ENCODE measurements at regions not wholly inside any gene's neighbourhood (a gene's known extent, or its start where the extent isn't known, plus 50 kb on each side); places are given as distances from the start of the nearest gene placed in this dataset.

DNA sequence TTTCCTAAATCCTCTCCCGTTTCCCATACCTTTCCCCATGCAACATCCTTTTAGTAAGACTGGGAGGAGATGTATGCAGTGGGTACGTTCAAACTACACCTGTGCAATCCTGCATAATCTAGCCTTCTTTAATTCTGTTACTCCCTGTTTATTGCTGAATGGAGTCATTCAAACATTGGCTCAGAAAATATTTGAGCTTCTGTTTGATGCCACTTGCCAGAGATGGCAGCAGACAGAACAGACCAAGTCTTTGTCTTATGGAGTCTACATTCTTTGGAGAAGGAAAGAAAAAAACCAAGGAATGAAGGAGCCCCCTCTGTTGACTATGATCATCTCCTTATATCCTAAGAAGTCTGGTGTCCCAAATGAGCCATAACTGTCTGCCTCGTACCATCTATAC, 288.8 kb downstream of the HAPSTR1 start:
- no peak for DNase-seq (ENCODE audit: low spot score)
- H3K36me3 ChIP-seq (ENCODE audit: insufficient read depth, low read length, poor library complexity, severe bottlenecking): no peaks in the 10 kb centered on the region
- H3K9me3 ChIP-seq (ENCODE audit: low read depth, low read length, poor library complexity, severe bottlenecking): no peaks in the 10 kb centered on the region
- no peaks in the 10 kb centered on the region for H3K4me1 ChIP-seq (ENCODE audit: insufficient read depth, low read length, poor library complexity, severe bottlenecking)
- no peaks in the 10 kb centered on the region for H3K27me3 ChIP-seq (replicated peaks; ENCODE audit: insufficient read depth, low read depth, low read length, poor library complexity)
- ChIA-PET CTCF (no interaction called here), POLR2A (ENCODE audit: low non-redundant PET) (no interaction called here)
- BruUV-seq (replicated peaks): no TSS peak
- intact Hi-C loops (cut with micrococcal nuclease; ENCODE audit: unreplicated experiment): no loop called here
- no peak overlapping the region for H3K27ac ChIP-seq (ENCODE audit: low read depth, low read length, poor library complexity, severe bottlenecking)
- no peak overlapping the region for H3K4me3 ChIP-seq (ENCODE audit: low read depth, low read length, poor library complexity, severe bottlenecking)
- TF ChIP-seq CTCF (conservative IDR thresholded peaks at IDR 0.05; ENCODE audit: low read depth, low read length) (no peak), EZH2 (IDR thresholded peaks at IDR 0.05; ENCODE audit: borderline replicate concordance, low read depth, low read length, poor library complexity, severe bottlenecking) (no peak)

DNA sequence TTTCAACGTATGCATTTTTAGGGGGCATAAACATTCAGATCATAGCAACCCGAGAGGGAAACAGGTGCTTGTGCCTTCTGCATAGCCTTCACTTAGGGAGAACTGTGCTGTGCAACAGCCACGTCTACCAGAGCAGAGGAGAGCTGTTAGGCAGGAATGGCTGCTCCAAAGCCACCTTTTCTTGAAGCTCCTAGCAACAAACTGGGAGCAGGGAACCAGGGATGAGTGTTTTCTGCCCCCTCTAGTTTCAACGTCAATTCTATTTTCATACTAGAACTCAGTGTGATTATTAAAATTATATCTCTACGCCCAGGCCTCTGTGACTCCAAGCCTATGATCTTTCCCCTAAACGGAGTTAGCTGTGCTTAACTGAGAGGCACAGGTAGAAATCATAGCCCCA, 290.0 kb downstream of the HAPSTR1 start:
- Histone ChIP-seq H3K27ac (ENCODE audit: low read depth, low read length, poor library complexity, severe bottlenecking) (no peak overlapping the region), H3K4me1 (ENCODE audit: insufficient read depth, low read length, poor library complexity, severe bottlenecking) (no peaks in the 10 kb centered on the region), H3K4me3 (ENCODE audit: low read depth, low read length, poor library complexity, severe bottlenecking) (no peak overlapping the region), H3K27me3 (replicated peaks; ENCODE audit: insufficient read depth, low read depth, low read length, poor library complexity) (no peaks in the 10 kb centered on the region), H3K36me3 (ENCODE audit: insufficient read depth, low read length, poor library complexity, severe bottlenecking) (no peaks in the 10 kb centered on the region), H3K9me3 (ENCODE audit: low read depth, low read length, poor library complexity, severe bottlenecking) (no peaks in the 10 kb centered on the region)
- intact Hi-C loops (cut with micrococcal nuclease; ENCODE audit: unreplicated experiment): no loop called here
- no peak for DNase-seq (ENCODE audit: low spot score)
- TF ChIP-seq EZH2 (IDR thresholded peaks at IDR 0.05; ENCODE audit: borderline replicate concordance, low read depth, low read length, poor library complexity, severe bottlenecking): no peak
- TF ChIP-seq CTCF (conservative IDR thresholded peaks at IDR 0.05; ENCODE audit: low read depth, low read length): no peak
- POLR2A ChIA-PET (ENCODE audit: low non-redundant PET): no interaction called here
- CTCF ChIA-PET: no interaction called here
- BruUV-seq (replicated peaks): no TSS peak

GRCh38 chr16:9381905-9382304, 290.5 kb downstream of the HAPSTR1 start:
- Histone ChIP-seq H3K9me3 (ENCODE audit: low read depth, low read length, poor library complexity, severe bottlenecking) (no peaks in the 10 kb centered on the region), H3K36me3 (ENCODE audit: insufficient read depth, low read length, poor library complexity, severe bottlenecking) (no peaks in the 10 kb centered on the region), H3K27ac (ENCODE audit: low read depth, low read length, poor library complexity, severe bottlenecking) (no peak overlapping the region), H3K4me1 (ENCODE audit: insufficient read depth, low read length, poor library complexity, severe bottlenecking) (no peaks in the 10 kb centered on the region), H3K27me3 (replicated peaks; ENCODE audit: insufficient read depth, low read depth, low read length, poor library complexity) (no peaks in the 10 kb centered on the region), H3K4me3 (ENCODE audit: low read depth, low read length, poor library complexity, severe bottlenecking) (no peak overlapping the region)
- no peak for DNase-seq (ENCODE audit: low spot score)
- ChIA-PET POLR2A (ENCODE audit: low non-redundant PET) (no interaction called here), CTCF (no interaction called here)
- BruUV-seq (replicated peaks): no TSS peak
- TF ChIP-seq CTCF (conservative IDR thresholded peaks at IDR 0.05; ENCODE audit: low read depth, low read length): no peak
- intact Hi-C loops (cut with micrococcal nuclease; ENCODE audit: unreplicated experiment): no loop called here
